GM19324 (cell line): ENCODE measurements at regions not wholly inside any gene's neighbourhood (a gene's known extent, or its start where the extent isn't known, plus 50 kb on each side); places are given as distances from the start of the nearest gene placed in this dataset.

Experiments used
- ATAC-seq: cut with Tn5 transposase; IDR thresholded peaks from one replicate; pipeline ENCODE4 v1.9.1; 2021; ENCODE audit warnings: mild to moderate bottlenecking, moderate library complexity; ENCODE audit not compliant: unreplicated experiment, low FRiP score

DNA sequence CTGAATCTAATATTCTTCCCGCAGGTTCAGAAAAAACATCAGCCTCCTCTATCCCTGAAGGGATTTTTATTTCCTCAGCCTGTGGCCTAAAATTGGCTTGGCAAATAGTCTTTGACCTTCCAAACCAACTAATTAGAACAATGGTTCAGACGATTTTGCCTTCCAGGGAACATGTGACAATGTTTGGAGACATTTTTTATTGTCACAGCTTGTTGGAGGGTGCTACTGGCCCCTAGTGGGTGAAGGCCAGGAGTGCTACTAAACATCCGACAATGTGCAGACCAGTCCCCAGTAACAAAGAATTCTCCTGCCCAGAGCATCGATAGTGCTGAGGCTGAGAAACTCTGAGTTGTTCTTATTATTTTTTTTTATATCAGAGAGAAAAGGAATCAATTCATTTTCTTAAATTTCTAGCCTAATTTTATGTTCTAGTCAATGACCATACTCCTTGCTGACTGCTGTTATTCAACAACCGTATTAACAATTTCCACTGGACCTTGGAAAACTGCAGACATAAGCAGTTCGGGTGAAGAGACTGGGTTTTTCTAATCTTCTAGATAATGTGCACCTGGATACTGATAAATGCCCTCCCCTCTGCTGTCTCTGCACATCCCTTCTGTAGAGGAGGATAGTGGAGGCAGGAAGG is 280.7 kb downstream of the LMX1A start:
- ATAC-seq: no peak

- ATAC-seq: no peak
These were observed 283.1 kb downstream of the LMX1A start for GRCh38 chr1:165073185-165074007.

DNA sequence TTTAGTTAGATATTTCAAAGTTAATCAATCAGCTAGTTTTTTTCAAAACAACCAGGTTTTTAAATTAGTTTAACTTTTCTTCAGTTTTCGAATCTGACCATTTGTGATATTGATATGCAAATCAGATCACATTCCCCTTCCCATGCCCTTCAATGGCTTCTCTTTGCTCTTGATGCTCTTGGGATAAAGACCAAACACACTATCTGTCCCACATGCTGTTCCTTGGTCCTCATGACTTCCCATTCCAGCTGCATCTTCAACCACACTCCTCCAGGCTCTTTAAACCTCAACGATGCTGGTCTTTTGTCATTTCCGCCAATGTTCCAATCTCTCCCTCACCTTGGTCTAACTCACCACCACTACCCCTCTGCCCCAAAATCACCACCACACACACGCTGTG is 285.8 kb downstream of the LMX1A start:
- no peak for ATAC-seq

GRCh38 chr1:165069829-165070228 is 286.7 kb downstream of the LMX1A start:
- no peak for ATAC-seq

GRCh38 chr1:165068741-165069140 is 287.8 kb downstream of the LMX1A start:
- ATAC-seq: no peak

DNA sequence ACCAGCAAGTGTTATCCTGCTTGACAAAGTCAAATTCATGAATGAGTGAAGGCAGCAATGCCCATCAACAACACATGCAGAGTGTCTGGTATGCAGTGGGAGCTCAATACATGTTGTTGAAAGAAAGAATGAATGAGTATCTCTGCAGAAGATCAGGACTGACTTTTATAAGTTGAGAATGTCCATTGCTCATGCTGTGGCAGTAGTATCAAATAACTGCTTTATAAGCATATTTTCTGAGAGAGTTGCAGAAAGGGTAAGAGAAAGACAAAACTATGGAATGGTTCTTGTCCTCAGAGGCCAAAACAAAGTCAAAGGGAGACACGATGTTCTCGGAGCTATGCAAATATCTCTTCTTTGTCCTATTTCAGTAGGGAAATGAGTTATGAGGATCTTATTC is 288.7 kb downstream of the LMX1A start:
- ATAC-seq: no peak

- ATAC-seq: no peak
These were observed 293.1 kb downstream of the LMX1A start for GRCh38 chr1:165063181-165063965.

GRCh38 chr1:165062346-165062745 is 294.2 kb downstream of the LMX1A start:
- ATAC-seq: no peak

- no peak for ATAC-seq
These were observed 296.2 kb downstream of the LMX1A start for GRCh38 chr1:165060285-165060793.

- ATAC-seq: no peak
These were observed 298.6 kb downstream of the LMX1A start for GRCh38 chr1:165057956-165058355.

GRCh38 chr1:165056914-165057313 is 299.6 kb downstream of the LMX1A start:
- ATAC-seq: no peak

GRCh38 chr1:165055581-165055980 is 300.9 kb downstream of the LMX1A start:
- no peak for ATAC-seq

GRCh38 chr1:165054627-165055026 is 301.9 kb downstream of the LMX1A start:
- no peak for ATAC-seq

DNA sequence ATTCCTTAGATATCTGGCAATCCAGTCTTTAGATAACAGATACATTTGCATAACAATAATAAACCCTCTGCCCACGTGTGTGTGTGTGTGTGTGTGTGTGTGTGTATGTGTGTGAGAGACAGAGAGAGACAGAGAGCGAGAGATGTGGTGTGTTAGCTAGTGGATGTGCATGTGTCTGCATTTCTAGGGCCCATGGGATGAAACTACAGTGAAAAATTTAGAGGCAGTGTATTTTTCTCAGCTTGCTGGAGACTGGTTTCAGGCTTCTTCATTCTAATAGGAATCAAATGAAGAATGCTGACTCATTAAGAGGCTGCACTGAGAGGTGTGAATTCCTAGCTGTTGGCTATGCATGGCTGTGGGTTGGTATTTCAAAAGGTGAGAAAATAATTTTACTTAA is 303.2 kb downstream of the LMX1A start:
- no peak for ATAC-seq

DNA sequence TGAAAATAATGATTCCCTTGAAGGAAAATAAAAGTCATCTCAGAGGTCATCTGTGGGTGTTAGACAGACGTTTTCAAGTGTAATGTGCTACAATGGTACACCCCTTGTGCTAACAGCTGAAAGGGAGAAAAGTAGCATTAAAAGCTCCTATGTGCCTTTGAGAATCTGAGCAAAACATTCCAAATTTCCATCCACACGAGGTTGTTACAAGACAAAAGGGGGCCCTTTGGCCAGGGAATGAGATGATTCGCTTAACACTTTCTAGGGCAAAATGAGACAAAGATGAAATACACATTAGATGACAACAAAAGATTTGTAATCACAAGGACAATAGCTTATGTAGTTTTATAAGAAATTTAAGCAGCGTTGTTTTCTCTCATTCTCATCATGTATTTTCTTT is 303.6 kb downstream of the LMX1A start:
- ATAC-seq: no peak

GRCh38 chr1:165052431-165052830 is 304.1 kb downstream of the LMX1A start:
- ATAC-seq: no peak

DNA sequence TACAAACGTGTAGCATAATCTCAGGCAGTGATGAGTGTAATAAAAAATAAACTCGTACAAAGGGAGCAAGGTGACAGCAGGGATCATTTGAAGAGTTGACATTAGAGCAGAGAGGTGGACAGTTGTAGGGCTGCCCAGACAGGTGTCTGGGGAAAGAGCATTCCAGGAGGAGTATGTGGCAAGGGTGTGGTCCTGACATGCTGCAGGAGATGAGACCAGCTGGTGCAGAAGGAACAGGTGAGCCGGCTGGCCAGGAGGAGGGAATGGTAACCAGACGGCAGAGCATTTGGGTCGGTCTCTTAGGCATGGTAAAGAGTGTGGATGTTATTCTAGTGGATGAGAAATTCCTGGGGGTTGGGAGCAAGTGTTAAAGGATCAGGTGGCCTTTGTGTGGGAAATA is 306.3 kb downstream of the LMX1A start:
- ATAC-seq: no peak

GRCh38 chr1:165047994-165048393 is 308.5 kb downstream of the LMX1A start:
- ATAC-seq: no peak

GRCh38 chr1:165045902-165046301 is 310.6 kb downstream of the LMX1A start:
- no peak for ATAC-seq

GRCh38 chr1:165040641-165041040 is 315.9 kb downstream of the LMX1A start:
- no peak for ATAC-seq

DNA sequence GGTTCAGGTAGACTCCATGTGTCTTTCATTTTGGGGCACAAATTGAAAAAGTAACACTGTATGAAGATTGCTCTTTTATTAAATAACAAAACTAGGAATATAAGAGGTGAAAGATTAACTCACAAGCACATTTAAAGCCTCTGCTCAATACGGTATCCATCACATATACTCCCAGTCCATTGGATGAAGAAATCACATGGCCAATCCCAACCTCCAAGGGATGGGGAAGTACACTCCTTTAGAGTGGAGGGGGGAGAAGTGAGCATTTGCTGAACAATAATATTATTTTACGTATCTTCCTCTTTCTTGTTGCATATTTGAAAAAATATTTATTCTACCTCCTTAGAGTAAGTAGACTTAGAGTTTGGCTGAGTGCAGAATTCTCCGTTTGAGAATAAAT is 316.5 kb downstream of the LMX1A start:
- no peak for ATAC-seq
